A549 (cell line): ENCODE measurements at regions not wholly inside any gene's neighbourhood (a gene's known extent, or its start where the extent isn't known, plus 50 kb on each side); places are given as distances from the start of the nearest gene placed in this dataset.

Experiments used
- ATAC-seq, 2 experiments: fragments of 200-7000 bp in 1 of 2; fragments of >200 bp in 1 of 2; cut with Nextera tagmentation in 1 of 2; cut with Tn5 transposase in 1 of 2; 3 replicates each; pipeline versions ENCODE4 v1.8.0 to v1.9.1; 2018 to 2020; ENCODE audit warnings: mild to moderate bottlenecking in 1 of 2, moderate library complexity in 1 of 2
- CTCF ChIA-PET: fragments of 300-600 bp; sonication (Branson Sonifier 250); formaldehyde crosslinking; extraction: SDS; loops from one replicate; lab custom pipeline; 2021; ENCODE audit warnings: antibody characterized with exemption, inconsistent platforms; lab: Yijun Ruan, JAX
- POLR2A ChIA-PET: fragments of 350-600 bp; formaldehyde crosslinking; extraction: SDS; loops from one replicate; lab custom pipeline; 2021; ENCODE audit warnings: antibody characterized with exemption, inconsistent platforms; lab: Yijun Ruan, JAX
- DNase-seq, 2 experiments: peaks; one replicate each; pipeline versions ENCODE4 v3.0.0 to v3.0.0-alpha.2; 2011 to 2016; ENCODE audit warnings: low read depth in 1 of 2, low spot score in 1 of 2
- FAIRE-seq: peaks from 2 replicates; lab custom pipeline; 2011; peaks lifted over from hg19 to GRCh38; lab: Jason Lieb, UNC
- H3K27ac ChIP-seq, 2 experiments: fragments of >200 bp; sonication (Bioruptor Twin); formaldehyde crosslinking; 3 replicates each; pipeline ENCODE4 v1.5.1; 2016 to 2017
- H3K4me1 ChIP-seq: fragments of >200 bp; sonication (Bioruptor Twin); formaldehyde crosslinking; 3 replicates; pipeline ENCODE4 v1.6.1; 2016
- H3K4me2 ChIP-seq: fragments of >200 bp; sonication (Bioruptor Twin); formaldehyde crosslinking; 3 replicates; pipeline ENCODE4 v1.6.1; 2016
- H3K4me3 ChIP-seq: fragments of >200 bp; sonication (Bioruptor Twin); formaldehyde crosslinking; 3 replicates; pipeline ENCODE4 v1.5.1; 2016
- H3K9me3 ChIP-seq: fragments of >200 bp; sonication (Bioruptor Twin); formaldehyde crosslinking; 3 replicates; pipeline ENCODE4 v1.6.1; 2016
- BHLHE40 ChIP-seq: IDR thresholded peaks from 2 replicates; pipeline ENCODE4 v1.6.1; 2012; ENCODE audit warnings: low read depth, low read length, inconsistent platforms
- CHD2 ChIP-seq: fragments of 150-350 bp; IDR thresholded peaks from 2 replicates; pipeline ENCODE4 v1.6.1; 2014; ENCODE audit warnings: low read length; ENCODE audit not compliant: partially characterized antibody
- EHF ChIP-seq: fragments of 250-450 bp; sonication (Bioruptor Pico); IDR thresholded peaks from 2 replicates; pipeline ENCODE4 v1.5.0; 2020; ENCODE audit warnings: mild to moderate bottlenecking
- EP300 ChIP-seq, 2 experiments: fragments of >200 bp; sonication (Bioruptor Twin); formaldehyde crosslinking; IDR thresholded peaks; 2 replicates in 1 of 2; 3 replicates in 1 of 2; pipeline ENCODE4 v1.6.1; 2016 to 2017
- ESRRA ChIP-seq: fragments of 150-350 bp; IDR thresholded peaks from 2 replicates; pipeline ENCODE4 v1.6.1; 2014; ENCODE audit warnings: mild to moderate bottlenecking, low read length, borderline replicate concordance
- FOSB ChIP-seq: fragments of 250-450 bp; sonication (Bioruptor Pico); IDR thresholded peaks from 2 replicates; pipeline ENCODE4 v1.5.0; 2020; ENCODE audit warnings: mild to moderate bottlenecking, moderate library complexity
- MAFK ChIP-seq: fragments of 450-650 bp; IDR thresholded peaks from 2 replicates; pipeline ENCODE4 v1.6.1; 2014; ENCODE audit not compliant: partially characterized antibody
- MAZ ChIP-seq: fragments of 150-350 bp; IDR thresholded peaks from 2 replicates; pipeline ENCODE4 v1.6.1; 2014; ENCODE audit warnings: antibody characterized with exemption, low read depth, low read length, borderline replicate concordance
- MYC ChIP-seq: IDR thresholded peaks from 2 replicates; pipeline ENCODE4 v1.6.1; 2012; ENCODE audit warnings: mild to moderate bottlenecking, inconsistent platforms, low read length, improper control_type of control experiment, borderline replicate concordance
- NPAS2 ChIP-seq: fragments of 250-450 bp; sonication (Bioruptor Pico); IDR thresholded peaks from 2 replicates; pipeline ENCODE4 v1.8.0; 2022; ENCODE audit warnings: mild to moderate bottlenecking, moderate library complexity, borderline replicate concordance
- PHF8 ChIP-seq: fragments of 200-600 bp; sonication (generic); IDR thresholded peaks from 2 replicates; pipeline ENCODE4 v1.6.1; 2016; ENCODE audit warnings: low read depth, mild to moderate bottlenecking, antibody characterized with exemption, moderate library complexity, borderline replicate concordance
- POLR2AphosphoS2 ChIP-seq: conservative IDR thresholded peaks from 2 replicates; pipeline ENCODE4 v1.6.1; 2012; ENCODE audit warnings: low read length, improper control_type of control experiment, inconsistent platforms
- RNF2 ChIP-seq: fragments of 200-600 bp; sonication (generic); IDR thresholded peaks from 2 replicates; pipeline ENCODE4 v1.6.1; 2016; ENCODE audit warnings: low read depth, mild to moderate bottlenecking, antibody characterized with exemption, moderate library complexity, borderline replicate concordance
- TFCP2L1 ChIP-seq: fragments of 250-450 bp; sonication (Bioruptor Pico); IDR thresholded peaks from 2 replicates; pipeline ENCODE4 v1.5.0; 2021; ENCODE audit warnings: mild to moderate bottlenecking
- ZC3H11A ChIP-seq: fragments of 450-650 bp; IDR thresholded peaks from 2 replicates; pipeline ENCODE4 v1.6.1; 2014; ENCODE audit warnings: antibody characterized with exemption, mild to moderate bottlenecking
- ZFP36 ChIP-seq: fragments of 450-650 bp; IDR thresholded peaks from 2 replicates; pipeline ENCODE4 v1.6.1; 2014; ENCODE audit warnings: borderline replicate concordance; ENCODE audit not compliant: partially characterized antibody
- WGBS: methylation state at CpG from one replicate; pipeline ENCODE4 v1.1.6; 2017; ENCODE audit errors: missing lambda C conversion rate; 5-methylcytosine and 5-hydroxymethylcytosine counted together
- TF ChIP-seq, protein P1 (sequence below): fragments of 200-600 bp; sonication (generic); IDR thresholded peaks from 2 replicates; pipeline ENCODE4 v1.6.1; 2016; ENCODE audit warnings: antibody characterized with exemption, mild to moderate bottlenecking, moderate library complexity

DNA sequence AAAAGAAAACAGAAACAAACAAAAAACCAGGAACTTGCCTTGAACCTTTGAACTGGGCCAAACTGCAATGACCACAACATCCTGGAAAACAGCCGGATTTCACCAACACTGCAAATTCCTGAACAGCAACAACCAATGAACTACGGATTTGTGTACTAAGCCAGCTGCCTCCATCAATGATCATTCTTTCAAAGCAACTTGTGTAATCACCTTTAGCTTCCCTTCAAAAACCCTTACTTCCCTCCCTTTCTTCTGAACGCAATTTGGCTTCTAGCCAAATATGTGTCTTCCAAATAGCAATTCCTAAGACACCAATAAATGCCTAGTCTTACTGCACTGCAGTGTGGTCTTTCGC lies 98.5 kb upstream of the FAM47C start:
- H3K27ac ChIP-seq, result no peak overlapping the region
- H3K9me3 ChIP-seq, result no peaks in the 10 kb centered on the region
- 19% methylated on average over 4 of the region's 4 CpGs for WGBS
- H3K4me3 ChIP-seq, result no peak overlapping the region
- no peak for ATAC-seq
- TF ChIP-seq TFCP2L1 (CRISPR knock-in tag), result no peak
- TF ChIP-seq CHD2, result no peak
- no peak for TF ChIP-seq FOSB (CRISPR knock-in tag)
- no peak for TF ChIP-seq BHLHE40
- TF ChIP-seq ZFP36, result no peak
- TF ChIP-seq, all 56 proteins: peak for 0
- no peak for FAIRE-seq
- DNase-seq, result no peak
- no peaks in the 10 kb centered on the region for H3K4me1 ChIP-seq
- POLR2A ChIA-PET, result no interaction called here
- CTCF ChIA-PET, result interaction anchor here (1.0 kb wide), 1 partner anchor 9 kb away, joined by 3 read pairs; no protein-coding TSS in a partner anchor
- no peak overlapping the region for H3K4me2 ChIP-seq

DNA sequence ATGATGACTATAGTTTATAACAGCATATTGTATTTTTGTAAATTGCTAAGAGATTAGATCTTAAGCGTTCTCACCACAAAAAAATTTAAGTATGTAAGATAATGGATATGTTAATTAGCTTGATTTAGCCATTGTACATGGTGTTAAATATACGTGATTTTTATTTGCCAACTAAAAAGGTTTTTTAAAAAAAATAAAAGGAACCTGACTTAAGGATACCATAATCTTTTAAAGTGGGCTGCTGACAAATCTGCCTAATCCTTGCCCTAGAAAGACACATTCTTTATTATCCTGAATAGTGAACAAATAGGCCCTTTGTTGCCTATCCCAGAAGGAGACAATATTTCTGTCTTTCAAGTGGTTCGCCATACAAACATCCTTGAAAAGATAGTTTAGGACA lies 94.6 kb upstream of the FAM47C start:
- FAIRE-seq (no peak), DNase-seq (no peak), ATAC-seq (no peak)
- no peak for TF ChIP-seq EP300 (IDR thresholded peaks at IDR 0.05)
- TF ChIP-seq POLR2AphosphoS2, result no peak
- 11% methylated on average over 3 of the region's 3 CpGs for WGBS
- Histone ChIP-seq H3K4me2 (no peak overlapping the region), H3K4me3 (no peak overlapping the region), H3K27ac (no peak overlapping the region), H3K4me1 (no peaks in the 10 kb centered on the region), H3K9me3 (no peaks in the 10 kb centered on the region)
- ChIA-PET CTCF (no interaction called here), POLR2A (no interaction called here)

DNA sequence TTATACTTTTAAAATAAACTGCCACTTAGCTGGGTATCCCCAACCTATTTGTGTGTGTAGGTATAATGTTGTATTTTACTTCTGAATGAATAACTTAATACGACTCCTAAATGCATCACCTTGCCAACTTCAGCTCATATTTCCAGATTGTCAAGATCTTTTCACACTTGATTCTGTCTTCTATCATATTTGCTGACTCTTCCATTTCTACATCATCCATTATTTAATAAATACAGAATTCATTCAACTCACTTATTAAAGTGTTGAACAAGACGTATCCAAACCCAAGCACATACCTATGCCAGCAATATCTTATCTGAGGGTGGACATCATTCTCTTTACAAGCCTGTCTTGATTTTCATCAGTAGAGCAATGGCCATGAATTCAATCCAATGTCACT lies 91.2 kb upstream of the FAM47C start:
- no peak overlapping the region for H3K4me2 ChIP-seq
- H3K27ac ChIP-seq, result no peak overlapping the region
- no peak overlapping the region for H3K4me3 ChIP-seq
- ChIA-PET POLR2A (no interaction called here), CTCF (interaction anchor here (1.4 kb wide), 1 partner anchor 9 kb away, joined by 3 read pairs; no protein-coding TSS in a partner anchor)
- WGBS, result 3% methylated on average over 2 of the region's 2 CpGs
- ATAC-seq (no peak), DNase-seq (no peak), FAIRE-seq (no peak)
- H3K4me1 ChIP-seq, result no peaks in the 10 kb centered on the region
- no peaks in the 10 kb centered on the region for H3K9me3 ChIP-seq
- TF ChIP-seq NPAS2 (CRISPR knock-in tag), result no peak
- TF ChIP-seq MAFK, result peak; percentile 69

DNA sequence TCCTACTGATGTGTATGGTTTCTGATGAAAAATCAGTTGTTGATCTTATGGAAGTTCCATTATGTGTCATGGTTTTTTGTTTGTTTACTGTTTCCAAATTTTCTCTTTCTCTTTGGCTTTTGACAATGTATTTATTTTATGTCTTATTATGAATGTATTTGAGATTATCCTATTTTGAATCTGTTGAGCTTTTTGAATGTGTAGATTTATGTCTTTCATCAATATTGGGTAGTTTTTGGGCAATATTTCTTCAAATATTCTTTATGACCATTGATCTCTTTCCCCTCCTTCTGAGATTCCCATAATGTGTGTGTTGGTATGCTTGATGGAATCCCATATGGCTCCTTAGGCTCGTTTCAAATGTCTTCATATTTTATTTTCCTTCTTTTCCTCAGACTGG lies 80.5 kb upstream of the FAM47C start:
- TF ChIP-seq EHF (CRISPR knock-in tag) (no peak), ZC3H11A (no peak), PHF8 (no peak)
- no peaks in the 10 kb centered on the region for H3K9me3 ChIP-seq
- DNase-seq (no peak), ATAC-seq (no peak), FAIRE-seq (peak; percentile 95)
- POLR2A ChIA-PET, result no interaction called here
- no peak overlapping the region for H3K27ac ChIP-seq
- H3K4me3 ChIP-seq, result no peak overlapping the region
- no peak overlapping the region for H3K4me2 ChIP-seq
- no peaks in the 10 kb centered on the region for H3K4me1 ChIP-seq
- 4% methylated on average over 1 of the region's 1 CpG for WGBS
- CTCF ChIA-PET, result interaction anchor here (1.2 kb wide), 1 partner anchor 58 kb away, joined by 3 read pairs; no protein-coding TSS in a partner anchor

DNA sequence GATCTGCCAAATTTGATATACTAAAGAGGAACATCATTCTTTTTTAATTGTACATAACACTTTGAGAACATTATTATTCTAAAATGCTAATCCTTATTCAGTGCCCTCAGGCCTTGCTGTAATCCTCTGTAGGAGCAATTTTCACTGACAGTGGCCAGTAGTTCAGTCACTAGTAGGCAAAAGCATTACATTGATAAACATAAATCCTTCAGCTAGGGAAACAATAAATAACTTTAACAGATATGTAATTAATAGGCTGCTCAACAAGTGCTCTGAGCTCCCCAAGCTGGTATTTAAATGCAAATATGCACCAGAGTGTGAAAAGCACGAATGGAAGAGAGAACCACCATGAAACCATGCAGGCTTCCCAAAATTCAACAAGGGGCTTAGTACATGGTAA lies 77.7 kb upstream of the FAM47C start:
- no peak overlapping the region for H3K27ac ChIP-seq
- no peak overlapping the region for H3K4me3 ChIP-seq
- ChIA-PET CTCF (no interaction called here), POLR2A (no interaction called here)
- no peaks in the 10 kb centered on the region for H3K9me3 ChIP-seq
- H3K4me1 ChIP-seq, result no peaks in the 10 kb centered on the region
- DNase-seq, result no peak
- no peak for ATAC-seq
- H3K4me2 ChIP-seq, result no peak overlapping the region
- FAIRE-seq, result no peak
- WGBS, result 0% methylated on average over 1 of the region's 1 CpG
- TF ChIP-seq MYC (no peak), RNF2 (no peak), ESRRA (no peak), TFCP2L1 (CRISPR knock-in tag) (no peak), MAZ (no peak)
- TF ChIP-seq, protein P1, sequence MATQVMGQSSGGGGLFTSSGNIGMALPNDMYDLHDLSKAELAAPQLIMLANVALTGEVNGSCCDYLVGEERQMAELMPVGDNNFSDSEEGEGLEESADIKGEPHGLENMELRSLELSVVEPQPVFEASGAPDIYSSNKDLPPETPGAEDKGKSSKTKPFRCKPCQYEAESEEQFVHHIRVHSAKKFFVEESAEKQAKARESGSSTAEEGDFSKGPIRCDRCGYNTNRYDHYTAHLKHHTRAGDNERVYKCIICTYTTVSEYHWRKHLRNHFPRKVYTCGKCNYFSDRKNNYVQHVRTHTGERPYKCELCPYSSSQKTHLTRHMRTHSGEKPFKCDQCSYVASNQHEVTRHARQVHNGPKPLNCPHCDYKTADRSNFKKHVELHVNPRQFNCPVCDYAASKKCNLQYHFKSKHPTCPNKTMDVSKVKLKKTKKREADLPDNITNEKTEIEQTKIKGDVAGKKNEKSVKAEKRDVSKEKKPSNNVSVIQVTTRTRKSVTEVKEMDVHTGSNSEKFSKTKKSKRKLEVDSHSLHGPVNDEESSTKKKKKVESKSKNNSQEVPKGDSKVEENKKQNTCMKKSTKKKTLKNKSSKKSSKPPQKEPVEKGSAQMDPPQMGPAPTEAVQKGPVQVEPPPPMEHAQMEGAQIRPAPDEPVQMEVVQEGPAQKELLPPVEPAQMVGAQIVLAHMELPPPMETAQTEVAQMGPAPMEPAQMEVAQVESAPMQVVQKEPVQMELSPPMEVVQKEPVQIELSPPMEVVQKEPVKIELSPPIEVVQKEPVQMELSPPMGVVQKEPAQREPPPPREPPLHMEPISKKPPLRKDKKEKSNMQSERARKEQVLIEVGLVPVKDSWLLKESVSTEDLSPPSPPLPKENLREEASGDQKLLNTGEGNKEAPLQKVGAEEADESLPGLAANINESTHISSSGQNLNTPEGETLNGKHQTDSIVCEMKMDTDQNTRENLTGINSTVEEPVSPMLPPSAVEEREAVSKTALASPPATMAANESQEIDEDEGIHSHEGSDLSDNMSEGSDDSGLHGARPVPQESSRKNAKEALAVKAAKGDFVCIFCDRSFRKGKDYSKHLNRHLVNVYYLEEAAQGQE, result no peak
